MCF 10A (cell line): ENCODE measurements at regions not wholly inside any gene's neighbourhood (a gene's known extent, or its start where the extent isn't known, plus 50 kb on each side); places are given as distances from the start of the nearest gene placed in this dataset.
A peak's percentile ranks its signal among the peaks of the same experiment; 100 is the strongest.

Experiments used
- BruUV-seq: library from RNA; stranded (reverse); fragments of 400-500 nt; replicated peaks from 2 replicates; lab custom pipeline; 2021; lab: Mats Ljungman, UMichigan
- CTCF ChIA-PET: fragments of 300-600 bp; sonication (Branson Sonifier 250); formaldehyde crosslinking; extraction: SDS; loops from one replicate; lab custom pipeline; 2021; ENCODE audit warnings: antibody characterized with exemption, inconsistent platforms; lab: Yijun Ruan, JAX
- POLR2A ChIA-PET: fragments of 300-600, 350-650 bp; sonication (Branson Sonifier 250); formaldehyde crosslinking; extraction: SDS; loops from one replicate; lab custom pipeline; 2020; ENCODE audit warnings: antibody characterized with exemption, inconsistent platforms; lab: Yijun Ruan, JAX
- DNase-seq: peaks from one replicate; pipeline ENCODE4 v3.0.0-alpha.2; 2018; ENCODE audit not compliant: unreplicated experiment
- H3K27ac Mint-ChIP-seq: one replicate; pipeline ENCODE4 v1.8.0; 2022; ENCODE audit warnings: mild to moderate bottlenecking, low read depth, mixed read lengths; ENCODE audit not compliant: unreplicated experiment
- H3K27me3 Mint-ChIP-seq: one replicate; pipeline ENCODE4 v1.8.0; 2022; ENCODE audit warnings: mixed read lengths; ENCODE audit not compliant: insufficient read depth, unreplicated experiment
- H3K36me3 Mint-ChIP-seq: one replicate; pipeline ENCODE4 v1.8.0; 2022; ENCODE audit warnings: mild to moderate bottlenecking, moderate library complexity, mixed read lengths; ENCODE audit not compliant: insufficient read depth, unreplicated experiment
- H3K4me1 Mint-ChIP-seq: one replicate; pipeline ENCODE4 v1.8.0; 2022; ENCODE audit warnings: mixed read lengths; ENCODE audit not compliant: insufficient read depth, unreplicated experiment
- H3K4me3 Mint-ChIP-seq: one replicate; pipeline ENCODE4 v1.8.0; 2022; ENCODE audit warnings: mild to moderate bottlenecking, moderate library complexity, mixed read lengths; ENCODE audit not compliant: unreplicated experiment
- H3K9me3 Mint-ChIP-seq: one replicate; pipeline ENCODE4 v1.8.0; 2022; ENCODE audit warnings: mixed read lengths; ENCODE audit not compliant: unreplicated experiment
- CTCF ChIP-seq: fragments of 200-600 bp; IDR thresholded peaks from one replicate; pipeline ENCODE4 v1.8.0; 2022; ENCODE audit warnings: antibody characterized with exemption, mild to moderate bottlenecking; ENCODE audit not compliant: unreplicated experiment
- intact Hi-C: fragments of 100-400 bp; cut with micrococcal nuclease; formaldehyde crosslinking; loops from 2 replicates; pipeline ENCODE4 v1.14.1; 2022

GRCh38 chrX:10367406-10367805, 210.6 kb downstream of the CLCN4 start:
- no peak for DNase-seq
- Mint-ChIP-seq H3K27me3 (no peaks in the 10 kb centered on the region), H3K36me3 (no peaks in the 10 kb centered on the region), H3K4me3 (no peak overlapping the region), H3K9me3 (no peaks in the 10 kb centered on the region), H3K27ac (no peak overlapping the region), H3K4me1 (peaks cover 6% of the 10 kb centered on the region)
- intact Hi-C loops = no loop called here
- ChIA-PET POLR2A (no interaction called here), CTCF (no interaction called here)
- BruUV-seq = no TSS peak
- no peak for TF ChIP-seq CTCF

GRCh38 chrX:10370976-10371375, 214.2 kb downstream of the CLCN4 start:
- BruUV-seq = no TSS peak
- Mint-ChIP-seq H3K4me1 (peaks cover 6% of the 10 kb centered on the region), H3K4me3 (no peak overlapping the region), H3K9me3 (no peaks in the 10 kb centered on the region), H3K36me3 (no peaks in the 10 kb centered on the region), H3K27me3 (no peaks in the 10 kb centered on the region), H3K27ac (no peak overlapping the region)
- POLR2A ChIA-PET = interaction anchor here (1.6 kb wide), 1 partner anchor 20 kb away, joined by 4 read pairs; no protein-coding TSS in a partner anchor
- intact Hi-C loops = no loop called here
- DNase-seq = peak; percentile 23
- no peak for TF ChIP-seq CTCF
- CTCF ChIA-PET = no interaction called here

GRCh38 chrX:10377427-10377826, 220.7 kb downstream of the CLCN4 start:
- ChIA-PET POLR2A (no interaction called here), CTCF (no interaction called here)
- TF ChIP-seq CTCF = no peak
- BruUV-seq = no TSS peak
- Mint-ChIP-seq H3K36me3 (no peaks in the 10 kb centered on the region), H3K9me3 (no peaks in the 10 kb centered on the region), H3K27ac (no peak overlapping the region), H3K4me1 (no peaks in the 10 kb centered on the region), H3K27me3 (peaks cover 11% of the 10 kb centered on the region), H3K4me3 (no peak overlapping the region)
- intact Hi-C loops = no loop called here
- DNase-seq = no peak

GRCh38 chrX:10379878-10380277, 223.1 kb downstream of the CLCN4 start:
- no peak overlapping the region for H3K27ac Mint-ChIP-seq

More at GRCh38 chrX:10379878-10380277, 223.1 kb downstream of the CLCN4 start:
- no peaks in the 10 kb centered on the region for H3K36me3 Mint-ChIP-seq
- no peak overlapping the region for H3K4me3 Mint-ChIP-seq
- no TSS peak for BruUV-seq
- intact Hi-C loops = no loop called here
- ChIA-PET POLR2A (no interaction called here), CTCF (no interaction called here)
- H3K27me3 Mint-ChIP-seq = peaks cover 11% of the 10 kb centered on the region
- DNase-seq = no peak
- no peak for TF ChIP-seq CTCF
- no peaks in the 10 kb centered on the region for H3K9me3 Mint-ChIP-seq
- peaks cover 5% of the 10 kb centered on the region for H3K4me1 Mint-ChIP-seq
